ENCODE measurements at regions not wholly inside any gene's neighbourhood (a gene's known extent, or its start where the extent isn't known, plus 50 kb on each side); places are given as distances from the start of the nearest gene placed in this dataset.
A peak's percentile ranks its signal among the peaks of the same experiment; 100 is the strongest.

DNA sequence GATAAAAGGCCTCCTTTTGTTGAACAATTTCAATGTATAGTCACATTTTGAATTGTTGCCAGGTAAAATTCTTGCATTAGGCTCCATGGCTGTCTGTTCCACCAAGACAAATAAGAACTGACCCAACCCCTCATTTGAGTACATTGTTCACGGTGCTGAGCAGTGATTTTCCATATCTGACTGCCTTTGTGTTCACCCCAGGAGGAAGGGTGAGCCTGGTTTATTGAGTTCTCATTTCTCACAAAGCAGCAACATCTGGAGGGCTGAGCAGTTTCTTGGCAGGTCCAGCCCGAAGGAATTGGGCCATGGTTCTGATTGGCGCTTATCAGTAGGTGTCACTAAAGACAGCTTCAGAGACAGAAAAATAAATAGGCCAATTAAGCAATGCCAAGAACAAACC, 149.1 kb downstream of the BMP4 start:
- DNase-seq, result peak in 2 of 3 donors; percentile 40 to 58

DNA sequence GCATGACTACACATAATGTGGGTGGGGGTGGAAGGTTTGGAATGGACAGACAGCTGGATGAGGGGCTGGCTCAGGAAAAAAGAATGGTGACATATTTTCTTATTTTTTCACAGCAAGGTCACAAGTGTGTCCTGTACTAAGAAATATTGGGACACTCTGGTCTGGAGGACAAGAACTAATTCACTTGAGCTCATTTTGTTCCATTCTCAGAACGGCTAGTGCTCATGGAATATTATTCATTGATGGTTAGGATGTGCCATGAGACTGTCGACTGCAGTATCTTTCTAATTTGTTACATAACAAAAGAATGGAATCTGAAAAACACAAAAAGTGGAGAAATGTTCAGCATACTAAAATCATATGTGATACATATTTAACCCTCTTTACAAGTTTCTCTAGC, 149.5 kb downstream of the BMP4 start:
- DNase-seq, result no peak

DNA sequence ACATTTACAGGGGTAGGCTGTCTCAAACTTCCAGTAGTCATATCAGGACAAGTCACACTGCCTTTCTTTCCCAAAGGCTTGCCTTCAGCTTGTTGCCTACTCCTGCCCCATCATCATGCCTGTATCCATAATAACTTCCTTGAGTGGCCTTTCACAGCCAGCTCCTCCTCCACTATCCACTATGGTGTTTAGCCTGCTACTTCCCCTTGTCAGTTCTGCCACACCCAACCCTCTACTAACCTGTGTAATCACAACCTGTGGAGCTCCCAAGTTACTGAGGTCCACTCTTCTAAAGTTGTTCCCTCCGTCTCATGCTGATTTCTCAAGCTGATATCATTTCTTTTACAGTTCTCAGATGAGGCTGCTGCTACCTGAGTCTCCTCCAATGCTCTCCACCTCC, 159.9 kb downstream of the BMP4 start:
- no peak for DNase-seq

DNA sequence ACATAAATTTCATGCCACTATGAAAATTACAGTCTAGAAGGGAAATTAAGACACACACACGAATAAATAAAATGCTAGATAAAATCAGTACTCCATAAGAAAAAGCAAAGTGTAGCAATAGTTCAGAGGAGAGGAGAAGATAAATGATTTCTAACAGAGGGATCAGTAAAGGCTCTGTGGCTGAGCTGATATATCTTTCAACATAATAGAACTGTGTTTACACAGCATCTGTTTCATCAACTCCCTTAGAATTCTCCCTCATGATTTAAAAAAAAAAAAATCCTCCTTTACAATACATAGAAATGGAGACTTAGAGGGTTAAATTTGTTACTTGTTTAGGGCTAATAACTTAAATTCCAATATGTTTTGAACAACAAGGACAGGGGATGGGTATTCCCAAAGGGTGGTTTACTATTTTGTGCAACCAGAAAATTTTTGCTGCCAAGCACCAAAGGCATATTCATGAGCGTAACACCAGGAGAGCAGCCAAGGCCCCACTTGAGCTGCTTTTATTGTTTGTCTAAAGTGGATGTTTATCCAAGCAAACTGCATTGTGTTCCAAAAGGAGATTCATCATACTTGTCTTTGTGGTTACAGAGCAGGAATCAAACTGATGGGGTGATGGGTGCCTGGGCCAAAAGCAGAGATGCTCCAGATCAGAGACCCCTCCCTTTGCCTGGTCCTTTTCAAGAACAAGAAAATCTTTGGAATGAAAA, 162.7 kb downstream of the BMP4 start:
- peak in 2 of 3 donors; percentile 42 to 81 for DNase-seq

- DNase-seq, result no peak
Measured at GRCh38 chr14:53792909-53793308, 163.7 kb downstream of the BMP4 start.

- peak in 2 of 3 donors; percentile 36 to 67 for DNase-seq
Measured at GRCh38 chr14:53790731-53791500, 165.7 kb downstream of the BMP4 start.

GRCh38 chr14:53788566-53788965, 168.1 kb downstream of the BMP4 start:
- peak in 1 of 3 donors; percentile 28 for DNase-seq

GRCh38 chr14:53786045-53786444, 170.6 kb downstream of the BMP4 start:
- DNase-seq, result no peak

DNA sequence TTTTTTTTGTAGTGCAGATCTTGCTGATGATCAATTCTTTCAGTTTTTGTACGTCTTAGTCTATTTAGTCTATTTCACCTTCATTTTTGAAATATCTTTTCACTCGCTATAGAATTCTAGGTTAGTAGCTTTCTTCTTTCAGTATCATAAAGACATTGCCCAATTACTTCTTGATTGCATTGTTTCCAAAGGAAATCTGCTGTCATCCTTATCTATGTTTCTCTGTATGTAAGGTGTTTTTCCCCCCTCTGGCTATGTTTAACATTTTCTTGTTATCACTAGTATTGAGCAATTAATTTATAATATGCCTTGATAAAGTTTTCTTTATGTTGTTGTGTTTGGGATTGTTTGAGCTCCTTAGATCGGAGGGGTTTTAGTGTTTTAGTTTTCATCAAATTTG, 171.9 kb downstream of the BMP4 start:
- DNase-seq, result no peak

DNA sequence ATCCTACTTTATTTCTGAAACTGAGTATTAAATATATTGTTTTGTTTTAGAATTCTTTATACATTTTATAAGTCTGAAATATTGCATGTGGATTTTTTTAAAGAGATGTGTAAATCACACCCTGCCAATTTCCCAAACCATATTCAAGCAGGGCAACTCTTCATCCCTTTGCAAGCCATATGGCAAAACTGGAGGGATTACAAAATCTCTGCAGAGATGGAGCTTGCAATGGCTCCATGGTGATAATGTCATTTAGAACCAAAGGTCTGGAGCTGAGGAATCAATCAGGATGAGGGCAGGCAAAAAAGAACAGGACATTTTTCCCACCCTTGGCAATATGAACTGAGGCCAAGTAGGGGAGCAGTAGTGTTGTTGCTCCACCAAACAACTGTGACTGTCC, 173.4 kb downstream of the BMP4 start:
- no peak for DNase-seq

DNA sequence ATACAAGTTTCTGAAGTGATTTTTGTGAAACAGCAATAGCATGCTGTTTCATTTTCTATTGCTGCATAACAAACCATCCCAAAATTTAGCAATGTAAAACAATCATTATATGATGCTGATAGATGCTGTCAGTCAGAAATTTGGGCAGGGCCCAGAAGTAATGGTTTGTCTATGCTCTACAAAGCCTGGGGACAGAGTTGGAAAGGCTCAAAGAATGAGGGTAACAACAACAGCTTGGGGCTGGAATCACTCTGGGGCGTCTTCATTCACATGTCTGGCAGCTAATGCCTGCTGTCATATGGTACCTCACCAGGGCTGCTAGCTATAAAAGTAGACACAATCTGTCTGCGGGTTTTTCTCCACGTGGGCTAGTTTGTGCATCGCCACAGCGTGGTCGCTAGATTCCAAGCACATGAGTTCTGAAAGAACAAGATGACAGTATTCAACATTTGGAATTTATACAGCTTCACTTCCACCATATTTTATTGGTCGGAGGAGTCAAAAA, 176.5 kb downstream of the BMP4 start:
- DNase-seq, result no peak

- DNase-seq, result no peak
Measured at GRCh38 chr14:53779301-53779700, 177.3 kb downstream of the BMP4 start.

GRCh38 chr14:53778263-53778662, 178.4 kb downstream of the BMP4 start:
- no peak for DNase-seq

DNA sequence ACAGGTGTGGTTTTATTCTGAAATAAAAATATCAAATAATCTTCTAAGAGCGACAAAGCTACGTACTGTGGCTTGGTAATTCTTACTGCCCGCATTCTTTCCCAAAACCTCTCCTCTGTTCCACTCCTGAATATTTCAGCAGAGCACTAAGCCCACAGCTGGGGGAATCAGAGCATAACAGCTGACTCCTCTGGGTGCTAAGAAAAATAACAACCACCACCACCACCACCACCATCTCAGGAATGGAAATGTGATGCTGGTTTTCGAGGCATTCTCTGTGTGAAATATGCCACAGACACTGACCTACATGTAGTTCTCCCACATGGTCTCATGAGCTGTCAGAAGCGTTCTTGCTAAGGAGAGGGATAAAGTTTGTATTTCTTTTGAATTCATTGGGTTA, 183.7 kb downstream of the BMP4 start:
- no peak for DNase-seq

DNA sequence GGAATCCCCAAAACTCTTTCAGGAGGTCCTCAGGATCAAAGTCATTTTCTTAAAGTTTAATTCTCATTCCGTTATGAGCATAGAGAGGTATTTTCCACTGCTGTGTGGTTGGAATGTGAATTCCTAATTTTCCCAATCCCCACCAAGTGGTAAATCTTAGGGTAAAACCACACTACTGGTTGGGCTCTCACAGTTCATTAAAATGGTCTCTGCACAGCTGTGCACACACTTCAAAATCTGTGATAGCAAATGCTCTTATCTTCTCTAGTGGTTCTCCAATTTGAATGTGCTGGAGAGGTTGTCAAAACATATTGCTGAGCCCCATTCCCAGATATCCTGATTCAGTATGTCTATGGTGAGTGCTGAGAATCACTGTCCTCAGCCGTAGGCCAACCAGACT, 189.1 kb downstream of the BMP4 start:
- DNase-seq, result no peak

DNA sequence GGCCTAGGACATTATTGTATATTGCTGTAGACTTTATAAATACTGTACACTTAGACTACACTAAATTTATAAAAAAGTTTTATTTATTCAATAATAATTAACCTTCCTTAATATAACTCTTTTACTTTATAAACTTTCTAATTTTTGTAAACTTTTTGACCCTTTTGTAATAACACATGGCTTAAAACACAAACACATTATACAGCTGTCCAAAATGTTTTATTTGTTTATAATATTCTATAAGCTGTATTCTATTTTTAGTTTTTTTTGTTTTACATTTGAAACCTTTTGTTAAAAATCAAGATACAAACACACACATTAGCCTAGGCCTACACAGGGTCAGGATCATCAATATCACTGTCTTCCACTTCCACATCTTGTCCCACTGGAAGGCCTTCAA, 190.0 kb downstream of the BMP4 start:
- no peak for DNase-seq

- DNase-seq, result no peak
Measured at GRCh38 chr14:53766106-53766505, 190.5 kb downstream of the BMP4 start.

DNA sequence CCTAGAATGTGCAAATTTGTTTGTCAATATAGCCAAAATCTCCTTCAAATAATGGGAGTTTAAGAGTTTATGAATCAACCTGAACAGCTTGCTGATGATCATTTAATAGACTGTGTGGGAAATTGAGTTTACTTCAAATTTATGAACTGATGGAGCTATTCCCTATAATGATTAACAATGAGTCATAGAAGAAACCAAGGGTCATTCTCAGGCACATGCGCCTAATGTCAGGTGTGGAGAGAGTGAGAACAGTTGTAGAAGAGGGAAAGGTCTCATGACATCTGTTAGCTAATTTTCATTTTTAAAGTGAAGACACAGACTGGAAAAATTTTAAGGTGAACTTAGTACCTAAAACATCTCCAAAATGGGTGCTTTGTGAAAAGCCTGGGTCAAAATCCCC, 191.8 kb downstream of the BMP4 start:
- no peak for DNase-seq

DNA sequence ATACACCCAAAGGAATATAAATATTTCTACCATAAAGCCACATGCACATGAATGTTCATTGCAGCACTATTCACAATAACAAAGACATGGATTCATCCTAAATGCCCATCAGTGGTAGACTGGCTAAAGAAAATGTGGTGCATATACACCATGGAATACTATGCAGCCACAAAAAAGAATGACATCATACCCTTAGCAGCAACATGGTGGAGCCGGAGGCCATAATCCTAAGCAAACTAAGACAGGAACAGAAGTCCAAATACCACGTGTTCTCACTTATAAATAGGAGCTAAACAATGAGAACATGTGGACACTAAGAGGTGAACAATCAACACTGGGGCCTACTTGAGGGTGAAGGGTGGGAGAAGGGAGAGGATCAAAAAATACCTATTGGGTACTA, 198.5 kb downstream of the BMP4 start:
- DNase-seq, result no peak

DNA sequence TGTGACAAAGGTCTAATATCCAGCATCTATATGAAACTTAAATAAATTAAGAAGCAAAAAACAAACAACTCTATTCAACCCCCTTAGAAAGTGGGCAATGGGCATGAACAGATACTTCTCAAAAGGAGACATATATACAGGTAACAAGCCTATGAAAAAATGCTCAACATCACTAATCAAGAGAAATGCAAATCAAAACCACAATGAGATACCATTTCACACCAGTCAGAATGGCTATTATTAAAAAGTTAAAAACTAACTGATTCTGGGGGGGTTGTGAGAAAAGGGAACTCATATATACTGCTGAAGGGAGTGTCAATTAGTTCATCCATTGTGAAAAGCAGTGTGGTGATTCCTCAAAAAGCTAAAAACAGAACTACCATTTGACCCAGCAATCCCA, 198.9 kb downstream of the BMP4 start:
- DNase-seq, result no peak

- no peak for DNase-seq
Measured at GRCh38 chr14:53751650-53752049, 205.0 kb downstream of the BMP4 start.

- DNase-seq, result no peak
Measured at GRCh38 chr14:53748691-53749090, 207.9 kb downstream of the BMP4 start.

GRCh38 chr14:53744857-53745256, 211.8 kb downstream of the BMP4 start:
- peak in 1 of 3 donors; percentile 17 for DNase-seq
